OCI-LY1 (cell line): ENCODE measurements at regions not wholly inside any gene's neighbourhood (a gene's known extent, or its start where the extent isn't known, plus 50 kb on each side); places are given as distances from the start of the nearest gene placed in this dataset.

Source experiments
- H2AFZ ChIP-seq: fragments of 200-600 bp; sonication (generic), shearing (Covaris generic); 2 replicates; pipeline ENCODE4 v1.6.0; 2014; ENCODE audit warnings: antibody characterized with exemption, mild to moderate bottlenecking, low read length
- H3F3A ChIP-seq: fragments of 200-600 bp; sonication (generic), shearing (Covaris generic); 2 replicates; pipeline ENCODE4 v1.6.0; 2014; ENCODE audit warnings: mild to moderate bottlenecking, antibody characterized with exemption, low read length, moderate library complexity; ENCODE audit not compliant: insufficient read depth
- H3K27ac ChIP-seq: fragments of 200-600 bp; sonication (generic); 2 replicates; pipeline ENCODE4 v1.5.1; 2014; ENCODE audit warnings: low read length, mixed run types, mild to moderate bottlenecking, low read depth; ENCODE audit not compliant: poor library complexity, severe bottlenecking
- H3K27me3 ChIP-seq: fragments of 200-600 bp; sonication (generic); 2 replicates; pipeline ENCODE4 v1.6.0; 2014; ENCODE audit warnings: antibody characterized with exemption, mild to moderate bottlenecking, low read length, moderate library complexity; ENCODE audit not compliant: insufficient read depth
- H3K36me3 ChIP-seq: fragments of 200-600 bp; sonication (generic); 2 replicates; pipeline ENCODE4 v1.6.1; 2014; ENCODE audit warnings: mild to moderate bottlenecking, antibody characterized with exemption, low read length, moderate library complexity, mixed read lengths; ENCODE audit not compliant: insufficient read depth
- H3K4me1 ChIP-seq: fragments of 200-600 bp; sonication (generic); 2 replicates; pipeline ENCODE4 v1.5.1; 2014; ENCODE audit warnings: mild to moderate bottlenecking, low read length, moderate library complexity; ENCODE audit not compliant: insufficient read depth, severe bottlenecking
- H3K4me2 ChIP-seq: fragments of 200-600 bp; sonication (generic), shearing (Covaris generic); 2 replicates; pipeline ENCODE4 v1.6.1; 2014; ENCODE audit warnings: low read length
- H3K4me3 ChIP-seq: fragments of 200-600 bp; sonication (generic); 2 replicates; pipeline ENCODE4 v1.5.1; 2014; ENCODE audit warnings: low read length, low read depth, mild to moderate bottlenecking, mixed read lengths; ENCODE audit not compliant: poor library complexity, severe bottlenecking
- H3K79me2 ChIP-seq: fragments of 200-600 bp; shearing (Covaris generic); 2 replicates; pipeline ENCODE4 v1.6.1; 2016; ENCODE audit warnings: mixed run types, low read length, mixed read lengths; ENCODE audit not compliant: insufficient read depth
- H3K9ac ChIP-seq: fragments of 200-600 bp; sonication (generic), shearing (Covaris generic); 2 replicates; pipeline ENCODE4 v1.6.1; 2014; ENCODE audit warnings: mild to moderate bottlenecking, low read length, mixed read lengths
- H3K9me2 ChIP-seq: fragments of 200-600 bp; sonication (generic), shearing (Covaris generic); 2 replicates; pipeline ENCODE4 v1.6.1; 2014; ENCODE audit warnings: low read depth, mild to moderate bottlenecking, low read length, mixed read lengths
- H3K9me3 ChIP-seq: fragments of 200-600 bp; shearing (Covaris generic); 2 replicates; pipeline ENCODE4 v1.6.1; 2014; ENCODE audit warnings: low read length, mixed read lengths
- H4K20me1 ChIP-seq: fragments of 200-600 bp; sonication (generic), shearing (Covaris generic); 2 replicates; pipeline ENCODE4 v1.6.0; 2016; ENCODE audit warnings: mild to moderate bottlenecking, low read length; ENCODE audit not compliant: insufficient read depth
- EZH2 ChIP-seq: fragments of 200-600 bp; sonication (generic), shearing (Covaris generic); IDR thresholded peaks from 2 replicates; pipeline ENCODE4 v1.8.0; 2017; ENCODE audit warnings: borderline replicate concordance, mixed run types, mild to moderate bottlenecking, antibody characterized with exemption, low read length, moderate library complexity, mixed read lengths
- TF ChIP-seq, protein P1 (sequence below): fragments of 200-600 bp; sonication (generic), shearing (Covaris generic); IDR thresholded peaks from 2 replicates; pipeline ENCODE4 v1.5.1; 2017; ENCODE audit warnings: mild to moderate bottlenecking, antibody characterized with exemption, low read length, moderate library complexity, mixed read lengths

- Histone ChIP-seq H3K79me2 (no peaks in the 10 kb centered on the region), H2AFZ (no peak overlapping the region), H3K4me2 (peak overlapping the region; percentile 75), H3K9me3 (no peaks in the 10 kb centered on the region), H3K27me3 (no peaks in the 10 kb centered on the region), H3K36me3 (no peaks in the 10 kb centered on the region), H3F3A (peaks cover 7% of the 10 kb centered on the region; the same call in 1 of the 2 replicates), H4K20me1 (no peaks in the 10 kb centered on the region), H3K4me3 (no peak overlapping the region), H3K27ac (peak overlapping the region; percentile 87), H3K4me1 (peaks cover 76% of the 10 kb centered on the region), H3K9ac (0 out of 2 replicates have a peak overlapping the region, but pooled peaks have one; percentile 60), H3K9me2 (no peaks in the 10 kb centered on the region)
- TF ChIP-seq EZH2, result no peak
- TF ChIP-seq, protein P1, sequence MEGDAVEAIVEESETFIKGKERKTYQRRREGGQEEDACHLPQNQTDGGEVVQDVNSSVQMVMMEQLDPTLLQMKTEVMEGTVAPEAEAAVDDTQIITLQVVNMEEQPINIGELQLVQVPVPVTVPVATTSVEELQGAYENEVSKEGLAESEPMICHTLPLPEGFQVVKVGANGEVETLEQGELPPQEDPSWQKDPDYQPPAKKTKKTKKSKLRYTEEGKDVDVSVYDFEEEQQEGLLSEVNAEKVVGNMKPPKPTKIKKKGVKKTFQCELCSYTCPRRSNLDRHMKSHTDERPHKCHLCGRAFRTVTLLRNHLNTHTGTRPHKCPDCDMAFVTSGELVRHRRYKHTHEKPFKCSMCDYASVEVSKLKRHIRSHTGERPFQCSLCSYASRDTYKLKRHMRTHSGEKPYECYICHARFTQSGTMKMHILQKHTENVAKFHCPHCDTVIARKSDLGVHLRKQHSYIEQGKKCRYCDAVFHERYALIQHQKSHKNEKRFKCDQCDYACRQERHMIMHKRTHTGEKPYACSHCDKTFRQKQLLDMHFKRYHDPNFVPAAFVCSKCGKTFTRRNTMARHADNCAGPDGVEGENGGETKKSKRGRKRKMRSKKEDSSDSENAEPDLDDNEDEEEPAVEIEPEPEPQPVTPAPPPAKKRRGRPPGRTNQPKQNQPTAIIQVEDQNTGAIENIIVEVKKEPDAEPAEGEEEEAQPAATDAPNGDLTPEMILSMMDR, result no peak
Observed at GRCh38 chr5:123813264-123813663, 301.3 kb downstream of the CSNK1G3 start.

DNA sequence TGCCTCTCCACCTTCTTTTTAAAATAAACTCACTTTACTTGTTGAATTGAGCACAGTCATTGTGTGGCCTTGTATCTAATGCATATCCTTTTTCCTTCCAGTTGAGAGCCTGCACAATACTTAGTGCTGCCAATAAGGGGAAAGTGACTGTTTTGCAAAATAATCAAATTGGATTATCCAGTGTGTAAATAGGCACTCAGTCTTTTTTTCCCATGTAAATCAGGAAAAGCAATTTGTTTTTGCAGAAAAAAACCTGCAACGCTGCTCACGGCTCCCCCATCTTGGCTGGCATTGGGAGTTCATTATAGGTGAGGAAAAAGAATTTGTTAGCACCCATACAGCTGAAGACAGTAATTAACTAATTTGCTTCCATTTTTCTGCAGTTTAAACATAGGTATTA, 299.9 kb downstream of the CSNK1G3 start:
- Histone ChIP-seq H2AFZ (no peak overlapping the region), H4K20me1 (no peaks in the 10 kb centered on the region), H3K9me3 (no peaks in the 10 kb centered on the region), H3K36me3 (no peaks in the 10 kb centered on the region), H3K4me1 (peaks cover 90% of the 10 kb centered on the region), H3K4me3 (no peak overlapping the region), H3K9ac (no peak overlapping the region), H3K27ac (peak overlapping the region; percentile 87), H3K4me2 (no peak overlapping the region), H3K79me2 (no peaks in the 10 kb centered on the region), H3K9me2 (no peaks in the 10 kb centered on the region), H3K27me3 (no peaks in the 10 kb centered on the region), H3F3A (peaks cover 7% of the 10 kb centered on the region; the same call in 1 of the 2 replicates)
- TF ChIP-seq EZH2, result no peak
- TF ChIP-seq, protein P1, result no peak

DNA sequence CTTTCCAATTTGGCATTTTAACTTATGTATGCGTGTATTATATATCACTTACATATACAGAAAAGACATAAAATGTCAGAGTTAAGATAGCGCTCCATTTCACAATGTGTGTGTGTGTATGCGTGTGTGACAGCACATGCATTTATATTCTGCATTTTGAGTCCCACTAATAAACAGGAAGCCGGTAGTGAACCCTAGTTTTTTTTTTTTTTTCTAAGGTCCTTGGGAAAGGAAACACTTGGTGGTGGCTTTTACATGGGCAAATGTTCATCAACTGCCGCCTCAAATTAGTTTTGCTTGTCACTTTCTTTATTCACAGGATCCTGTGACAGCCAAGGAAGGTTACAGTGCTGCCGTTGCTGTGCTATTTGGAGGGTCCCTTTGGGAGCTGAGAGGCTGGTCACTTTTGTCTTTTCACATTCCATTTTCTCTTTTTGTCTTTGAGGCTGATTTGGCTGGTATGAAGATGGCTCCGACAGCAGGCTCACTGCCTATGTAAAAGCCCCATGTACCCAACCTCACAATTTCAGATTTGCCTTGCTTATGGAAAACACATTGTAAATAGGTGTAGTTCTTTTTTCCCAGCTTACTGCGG, 298.9 kb downstream of the CSNK1G3 start:
- Histone ChIP-seq H3K79me2 (no peaks in the 10 kb centered on the region), H3K9me3 (no peaks in the 10 kb centered on the region), H3K4me2 (no peak overlapping the region; the same call in 1 of the 2 replicates), H3K27me3 (no peaks in the 10 kb centered on the region), H3K27ac (peak overlapping the region; percentile 77), H2AFZ (peak overlapping the region; percentile 99), H4K20me1 (no peaks in the 10 kb centered on the region), H3F3A (peaks cover 7% of the 10 kb centered on the region; the same call in 1 of the 2 replicates), H3K4me1 (peaks cover 94% of the 10 kb centered on the region), H3K9me2 (no peaks in the 10 kb centered on the region), H3K4me3 (no peak overlapping the region), H3K36me3 (no peaks in the 10 kb centered on the region), H3K9ac (peak overlapping the region; percentile 24; the same call in 1 of the 2 replicates)
- TF ChIP-seq EZH2, result no peak
- TF ChIP-seq, protein P1, result no peak
